Mononuclear cell (primary cell): ENCODE measurements at regions not wholly inside any gene's neighbourhood (a gene's known extent, or its start where the extent isn't known, plus 50 kb on each side); places are given as distances from the start of the nearest gene placed in this dataset.
A peak's percentile ranks its signal among the peaks of the same experiment; 100 is the strongest.
"Not testable (repeated sequence)": the region's sequence is repeated elsewhere in the genome, so short reads cannot be mapped to it uniquely, and the experiment has no call there.

ENCODE experiments used
- H3K27me3 ChIP-seq: 2 replicates; pipeline ENCODE4 v1.6.0; 2011; ENCODE audit warnings: low read length, control low read depth; ENCODE audit not compliant: insufficient read depth
- H3K4me1 ChIP-seq: 2 replicates; pipeline ENCODE4 v1.5.1; 2011; ENCODE audit warnings: mild to moderate bottlenecking, low read length, control low read depth; ENCODE audit not compliant: insufficient read depth
- H3K4me3 ChIP-seq: 2 replicates; pipeline ENCODE4 v1.5.1; 2011; ENCODE audit warnings: mild to moderate bottlenecking, low read length, moderate library complexity
- H3K9me3 ChIP-seq: 2 replicates; pipeline ENCODE4 v1.5.1; 2011; ENCODE audit warnings: low read depth, mild to moderate bottlenecking, control low read depth, low read length

GRCh38 chr2:126952216-126952615 lies 53.5 kb downstream of the TEX51 start:
- no peaks in the 10 kb centered on the region for H3K27me3 ChIP-seq
- no peak overlapping the region for H3K4me3 ChIP-seq
- no peaks in the 10 kb centered on the region for H3K4me1 ChIP-seq
- H3K9me3 ChIP-seq: no peaks in the 10 kb centered on the region

- H3K27me3 ChIP-seq: no peaks in the 10 kb centered on the region
- no peak overlapping the region for H3K4me3 ChIP-seq
- H3K4me1 ChIP-seq: no peaks in the 10 kb centered on the region
- no peaks in the 10 kb centered on the region for H3K9me3 ChIP-seq
These were observed 54.8 kb downstream of the TEX51 start for GRCh38 chr2:126953483-126953882.

- H3K27me3 ChIP-seq: no peaks in the 10 kb centered on the region
- H3K9me3 ChIP-seq: no peaks in the 10 kb centered on the region
- no peaks in the 10 kb centered on the region for H3K4me1 ChIP-seq
- no peak overlapping the region for H3K4me3 ChIP-seq
These were observed 56.1 kb downstream of the TEX51 start for GRCh38 chr2:126954831-126955230.

- H3K9me3 ChIP-seq, H3K27me3 ChIP-seq, H3K4me1 ChIP-seq, H3K4me3 ChIP-seq: not testable (repeated sequence)
These were observed 58.1 kb downstream of the TEX51 start for GRCh38 chr2:126956773-126957172.

- H3K27me3 ChIP-seq: peaks cover 2% of the 10 kb centered on the region
- H3K9me3 ChIP-seq: no peaks in the 10 kb centered on the region
- no peaks in the 10 kb centered on the region for H3K4me1 ChIP-seq
- H3K4me3 ChIP-seq: no peak overlapping the region
These were observed 64.7 kb downstream of the TEX51 start for GRCh38 chr2:126963390-126963789.

GRCh38 chr2:126966601-126967000 lies 67.9 kb downstream of the TEX51 start:
- Histone ChIP-seq H3K27me3 (peaks cover 15% of the 10 kb centered on the region), H3K4me1 (peaks cover 4% of the 10 kb centered on the region), H3K9me3 (no peaks in the 10 kb centered on the region), H3K4me3 (no peak overlapping the region)

GRCh38 chr2:126970583-126970982 lies 71.9 kb downstream of the TEX51 start:
- H3K4me3 ChIP-seq: no peak overlapping the region
- peaks cover 13% of the 10 kb centered on the region for H3K4me1 ChIP-seq
- H3K9me3 ChIP-seq: no peaks in the 10 kb centered on the region
- H3K27me3 ChIP-seq: peaks cover 15% of the 10 kb centered on the region

GRCh38 chr2:126971162-126971480 lies 72.4 kb downstream of the TEX51 start:
- H3K27me3 ChIP-seq: peaks cover 13% of the 10 kb centered on the region
- H3K4me3 ChIP-seq: no peak overlapping the region
- H3K4me1 ChIP-seq: peaks cover 13% of the 10 kb centered on the region
- H3K9me3 ChIP-seq: no peaks in the 10 kb centered on the region

- Histone ChIP-seq H3K4me1 (peaks cover 13% of the 10 kb centered on the region), H3K9me3 (no peaks in the 10 kb centered on the region), H3K4me3 (peak overlapping the region; percentile 25), H3K27me3 (peaks cover 13% of the 10 kb centered on the region)
These were observed 73.0 kb downstream of the TEX51 start for GRCh38 chr2:126971481-126972278.

GRCh38 chr2:126972279-126972626 lies 73.6 kb downstream of the TEX51 start:
- H3K4me1 ChIP-seq: peaks cover 13% of the 10 kb centered on the region
- H3K4me3 ChIP-seq: no peak overlapping the region
- H3K9me3 ChIP-seq: no peaks in the 10 kb centered on the region
- H3K27me3 ChIP-seq: peaks cover 13% of the 10 kb centered on the region

GRCh38 chr2:126973745-126974144 lies 75.1 kb downstream of the TEX51 start:
- Histone ChIP-seq H3K4me1 (peaks cover 13% of the 10 kb centered on the region), H3K4me3 (no peak overlapping the region), H3K27me3 (peaks cover 13% of the 10 kb centered on the region), H3K9me3 (no peaks in the 10 kb centered on the region)

- H3K27me3 ChIP-seq: peaks cover 3% of the 10 kb centered on the region
These were observed 77.3 kb downstream of the TEX51 start for GRCh38 chr2:126975671-126976655.

GRCh38 chr2:126976721-126977328 lies 78.1 kb downstream of the TEX51 start:
- no peaks in the 10 kb centered on the region for H3K9me3 ChIP-seq
- peaks cover 6% of the 10 kb centered on the region for H3K4me1 ChIP-seq
- no peak overlapping the region for H3K4me3 ChIP-seq
- no peaks in the 10 kb centered on the region for H3K27me3 ChIP-seq

More at GRCh38 chr2:126975671-126976655, 77.3 kb downstream of the TEX51 start:
- Histone ChIP-seq H3K4me1 (peaks cover 13% of the 10 kb centered on the region), H3K4me3 (no peak overlapping the region), H3K9me3 (no peaks in the 10 kb centered on the region)

GRCh38 chr2:126978333-126978732 lies 79.6 kb downstream of the TEX51 start:
- Histone ChIP-seq H3K4me1 (no peaks in the 10 kb centered on the region), H3K9me3 (no peaks in the 10 kb centered on the region), H3K4me3 (no peak overlapping the region), H3K27me3 (no peaks in the 10 kb centered on the region)
